H1 (cell line): ENCODE measurements at regions not wholly inside any gene's neighbourhood (a gene's known extent, or its start where the extent isn't known, plus 50 kb on each side); places are given as distances from the start of the nearest gene placed in this dataset.

Experiments used
- CBX5 ChIP-seq: fragments of 300-800, 300-1000 bp; sonication (generic); IDR thresholded peaks from 2 replicates; pipeline ENCODE4 v1.7.1; 2016; ENCODE audit warnings: antibody characterized with exemption, low read length, low read depth
- JUND ChIP-seq: IDR thresholded peaks from 2 replicates; pipeline ENCODE4 v1.6.1; 2011; ENCODE audit warnings: mild to moderate bottlenecking, improper control_type of control experiment, low read length
- POLR2A ChIP-seq, 2 experiments: IDR thresholded peaks; 1 replicate in 1 of 2; 2 replicates in 1 of 2; pipeline ENCODE4 v1.6.1; 2011; ENCODE audit warnings: low read depth in 2 of 2, low read length in 2 of 2, mild to moderate bottlenecking in 2 of 2; ENCODE audit errors: control extremely low read depth in 1 of 2
- POLR2AphosphoS5 ChIP-seq: IDR thresholded peaks from 2 replicates; pipeline ENCODE4 v1.6.1; 2011; ENCODE audit warnings: low read depth, low read length
- RXRA ChIP-seq: IDR thresholded peaks from 2 replicates; pipeline ENCODE4 v1.6.1; 2011; ENCODE audit warnings: low read depth, mild to moderate bottlenecking, low read length, moderate library complexity; ENCODE audit not compliant: insufficient read depth
- TAF1 ChIP-seq: IDR thresholded peaks from 2 replicates; pipeline ENCODE4 v1.6.1; 2011; ENCODE audit warnings: mild to moderate bottlenecking, low read depth, low read length
- TCF12 ChIP-seq: IDR thresholded peaks from 2 replicates; pipeline ENCODE4 v1.6.1; 2011; ENCODE audit warnings: low read depth, mild to moderate bottlenecking, low read length
- TEAD4 ChIP-seq: IDR thresholded peaks from 2 replicates; pipeline ENCODE4 v1.6.1; 2012; ENCODE audit warnings: low read depth, low read length, inconsistent platforms, mixed read lengths
- ZNF274 ChIP-seq: IDR thresholded peaks from 2 replicates; pipeline ENCODE4 v1.7.0; 2012; ENCODE audit warnings: low read length, borderline replicate concordance; ENCODE audit errors: extremely low read depth
- TF ChIP-seq, protein P1 (sequence below), 3 experiments: IDR thresholded peaks; 1 replicate in 2 of 3; 2 replicates in 1 of 3; pipeline versions ENCODE4 v1.5.1 to v1.6.1; 2011; ENCODE audit warnings: low read length in 3 of 3, mild to moderate bottlenecking in 3 of 3, inconsistent platforms in 2 of 3, low read depth in 1 of 3, moderate library complexity in 1 of 3; ENCODE audit not compliant: insufficient read depth in 1 of 3; ENCODE audit errors: control extremely low read depth in 1 of 3
- TF ChIP-seq, protein P2 (sequence below): IDR thresholded peaks from 2 replicates; pipeline ENCODE4 v1.6.1; 2012; ENCODE audit warnings: inconsistent platforms

DNA sequence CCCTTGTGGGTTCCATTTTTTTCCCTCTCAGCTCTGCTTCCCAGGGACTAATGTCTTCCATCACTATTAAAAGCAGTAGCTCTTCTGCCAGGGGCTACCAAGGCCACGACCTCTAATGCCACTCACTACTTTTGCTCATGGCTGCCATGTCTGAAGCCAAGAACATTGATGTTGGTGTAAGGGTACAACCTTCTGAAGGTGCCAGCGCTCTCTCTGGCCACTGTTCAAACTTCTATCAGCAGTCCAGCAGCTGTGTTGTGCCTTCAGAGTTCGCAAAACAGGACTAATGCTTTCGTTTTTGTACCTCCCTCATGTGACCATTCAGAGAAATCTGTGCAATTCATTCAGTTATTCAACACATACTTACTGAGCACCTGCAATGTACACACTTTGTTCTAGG is 121.5 kb upstream of the ENPEP start:
- TF ChIP-seq ZNF274 (no peak), TEAD4 (no peak), POLR2A (IDR thresholded peaks at IDR 0.05; ENCODE audit: control extremely low read depth in 1 of 2, low read depth in 2 of 2, low read length in 2 of 2) (no peak), CBX5 (no peak), TAF1 (no peak), TCF12 (no peak), RXRA (no peak), JUND (no peak), POLR2AphosphoS5 (no peak)
- TF ChIP-seq, protein P1, sequence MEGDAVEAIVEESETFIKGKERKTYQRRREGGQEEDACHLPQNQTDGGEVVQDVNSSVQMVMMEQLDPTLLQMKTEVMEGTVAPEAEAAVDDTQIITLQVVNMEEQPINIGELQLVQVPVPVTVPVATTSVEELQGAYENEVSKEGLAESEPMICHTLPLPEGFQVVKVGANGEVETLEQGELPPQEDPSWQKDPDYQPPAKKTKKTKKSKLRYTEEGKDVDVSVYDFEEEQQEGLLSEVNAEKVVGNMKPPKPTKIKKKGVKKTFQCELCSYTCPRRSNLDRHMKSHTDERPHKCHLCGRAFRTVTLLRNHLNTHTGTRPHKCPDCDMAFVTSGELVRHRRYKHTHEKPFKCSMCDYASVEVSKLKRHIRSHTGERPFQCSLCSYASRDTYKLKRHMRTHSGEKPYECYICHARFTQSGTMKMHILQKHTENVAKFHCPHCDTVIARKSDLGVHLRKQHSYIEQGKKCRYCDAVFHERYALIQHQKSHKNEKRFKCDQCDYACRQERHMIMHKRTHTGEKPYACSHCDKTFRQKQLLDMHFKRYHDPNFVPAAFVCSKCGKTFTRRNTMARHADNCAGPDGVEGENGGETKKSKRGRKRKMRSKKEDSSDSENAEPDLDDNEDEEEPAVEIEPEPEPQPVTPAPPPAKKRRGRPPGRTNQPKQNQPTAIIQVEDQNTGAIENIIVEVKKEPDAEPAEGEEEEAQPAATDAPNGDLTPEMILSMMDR (IDR thresholded peaks at IDR 0.05; ENCODE audit: control extremely low read depth in 1 of 3, insufficient read depth in 1 of 3, low read depth in 1 of 3, low read length in 3 of 3), result no peak
- TF ChIP-seq, protein P2, sequence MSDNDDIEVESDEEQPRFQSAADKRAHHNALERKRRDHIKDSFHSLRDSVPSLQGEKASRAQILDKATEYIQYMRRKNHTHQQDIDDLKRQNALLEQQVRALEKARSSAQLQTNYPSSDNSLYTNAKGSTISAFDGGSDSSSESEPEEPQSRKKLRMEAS, result no peak
